Inflammatory macrophage treated with lipopolysaccharide for 4 hours (primary cell): ENCODE measurements at regions not wholly inside any gene's neighbourhood (a gene's known extent, or its start where the extent isn't known, plus 50 kb on each side); places are given as distances from the start of the nearest gene placed in this dataset.
A peak's percentile ranks its signal among the peaks of the same experiment; 100 is the strongest.
"Not testable (repeated sequence)": the region's sequence is repeated elsewhere in the genome, so short reads cannot be mapped to it uniquely, and the experiment has no call there.

Experiments used
- DNase-seq: peaks from one replicate; pipeline ENCODE4 v3.0.0-alpha.2; 2020

GRCh38 chr6:14509120-14509519, 391.5 kb downstream of the CD83 start:
- DNase-seq, result no peak

- no peak for DNase-seq
These were observed 392.5 kb downstream of the CD83 start for GRCh38 chr6:14510038-14510437.

GRCh38 chr6:14511061-14511586, 393.6 kb downstream of the CD83 start:
- DNase-seq, result no peak

GRCh38 chr6:14512246-14512645, 394.7 kb downstream of the CD83 start:
- no peak for DNase-seq

- no peak for DNase-seq
These were observed 396.2 kb downstream of the CD83 start for GRCh38 chr6:14513496-14514393.

- no peak for DNase-seq
These were observed 399.4 kb downstream of the CD83 start for GRCh38 chr6:14516956-14517355.

- DNase-seq, result no peak
These were observed 400.0 kb downstream of the CD83 start for GRCh38 chr6:14517516-14518105.

GRCh38 chr6:14518515-14519217, 401.1 kb downstream of the CD83 start:
- DNase-seq, result no peak

- DNase-seq, result peak; percentile 13
These were observed 402.5 kb downstream of the CD83 start for GRCh38 chr6:14520029-14520428.

GRCh38 chr6:14520536-14520935, 403.0 kb downstream of the CD83 start:
- no peak for DNase-seq

GRCh38 chr6:14521141-14521540, 403.6 kb downstream of the CD83 start:
- no peak for DNase-seq

GRCh38 chr6:14521861-14522260, 404.3 kb downstream of the CD83 start:
- DNase-seq, result not testable (repeated sequence)

- DNase-seq, result peak; percentile 55
These were observed 406.7 kb downstream of the CD83 start for GRCh38 chr6:14524319-14524718.

- no peak for DNase-seq
These were observed 412.8 kb downstream of the CD83 start for GRCh38 chr6:14530385-14530784.

GRCh38 chr6:14533446-14533845, 415.9 kb downstream of the CD83 start:
- DNase-seq, result no peak

GRCh38 chr6:14537030-14537429, 419.5 kb downstream of the CD83 start:
- peak; percentile 40 for DNase-seq

- no peak for DNase-seq
These were observed 422.7 kb downstream of the CD83 start for GRCh38 chr6:14540276-14540675.

GRCh38 chr6:14540810-14541540, 423.4 kb downstream of the CD83 start:
- no peak for DNase-seq

- DNase-seq, result peak; percentile 82
These were observed 425.2 kb downstream of the CD83 start for GRCh38 chr6:14542670-14543366.

- DNase-seq, result no peak
These were observed 426.5 kb downstream of the CD83 start for GRCh38 chr6:14543971-14544585.

- no peak for DNase-seq
These were observed 427.1 kb downstream of the CD83 start for GRCh38 chr6:14544666-14545065.

GRCh38 chr6:14545496-14545895, 427.9 kb downstream of the CD83 start:
- no peak for DNase-seq
